ENCODE measurements at regions not wholly inside any gene's neighbourhood (a gene's known extent, or its start where the extent isn't known, plus 50 kb on each side); places are given as distances from the start of the nearest gene placed in this dataset.
A peak's percentile ranks its signal among the peaks of the same experiment; 100 is the strongest.

DNA sequence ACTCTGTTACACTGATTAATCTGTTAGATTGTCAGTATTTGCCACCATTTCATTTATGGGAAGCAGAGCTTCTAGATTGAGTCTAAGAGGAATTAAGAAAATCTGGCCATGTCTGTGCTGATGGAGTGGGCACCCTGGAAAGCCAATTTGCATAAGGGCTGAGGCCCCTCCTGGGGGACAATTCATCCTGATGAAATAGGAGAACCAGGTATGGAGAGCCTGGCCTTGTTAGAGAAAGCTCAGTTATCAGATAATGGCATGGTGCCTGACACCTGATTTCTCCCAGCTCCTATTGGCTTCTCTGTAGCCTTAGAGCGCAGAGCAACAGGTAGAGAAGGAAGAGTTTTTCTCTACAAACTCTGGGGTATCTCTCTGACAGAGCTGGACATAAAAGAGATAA, 114.2 kb downstream of the EBLN2 start:
- no peaks in the 10 kb centered on the region for H3K79me1 ChIP-seq (ENCODE audit: insufficient read depth, low read depth, low read length, poor library complexity, severe bottlenecking)
- H3K4me1 ChIP-seq (ENCODE audit: insufficient read depth, low read length): no peaks in the 10 kb centered on the region; the same call in 1 of the 2 replicates
- no peak for DNase-seq
- no peaks in the 10 kb centered on the region for H3K9me3 ChIP-seq (ENCODE audit: control insufficient read depth, low read depth, low read length)
- no peak overlapping the region for H2BK20ac ChIP-seq (ENCODE audit: low read depth, low read length, poor library complexity, severe bottlenecking)
- H2BK12ac ChIP-seq (ENCODE audit: insufficient read length, low read depth, low read length): no peak overlapping the region
- no peaks in the 10 kb centered on the region for H3K36me3 Mint-ChIP-seq (ENCODE audit: insufficient read depth in 1 of 3, low read depth in 3 of 3)
- no peaks in the 10 kb centered on the region for H4K20me1 ChIP-seq (ENCODE audit: control insufficient read depth, insufficient read depth, insufficient read length)
- no peak overlapping the region for H4K5ac ChIP-seq (ENCODE audit: insufficient read length, low read depth, low read length)
- H2BK5ac ChIP-seq (ENCODE audit: insufficient read length, low read length): no peak overlapping the region
- H3K27me3 Mint-ChIP-seq (ENCODE audit: low read depth): no peaks in the 10 kb centered on the region
- H4K8ac ChIP-seq (replicated peaks; ENCODE audit: insufficient read length, low read depth, low read length): no peak overlapping the region
- no peak overlapping the region for H2BK15ac ChIP-seq (ENCODE audit: low read depth, low read length)
- no peak overlapping the region for H2BK120ac ChIP-seq (ENCODE audit: low read depth, low read length, poor library complexity, severe bottlenecking)
- H3K18ac ChIP-seq (ENCODE audit: insufficient read length, low read depth, low read length): no peak overlapping the region
- WGBS (ENCODE audit: extremely low coverage, insufficient read length, low lambda C conversion rate): no CpG with 5 or more reads among the region's 1 CpG
- no peak overlapping the region for H3K56ac ChIP-seq (ENCODE audit: insufficient read length, low read depth, low read length)
- H3K4me2 ChIP-seq (ENCODE audit: insufficient read depth, insufficient read length, low read length): no peak overlapping the region
- H3K27me3 ChIP-seq (ENCODE audit: insufficient read depth, low read length): no peaks in the 10 kb centered on the region
- peaks cover 12 to 13% of the 10 kb centered on the region in 2 experiments for H3K4me1 Mint-ChIP-seq
- no peak overlapping the region for H3T11ph ChIP-seq (ENCODE audit: low read length)
- no peak overlapping the region for H3K14ac ChIP-seq (ENCODE audit: insufficient read depth, low read length)
- no peak overlapping the region for H4K91ac ChIP-seq (ENCODE audit: insufficient read length, low read depth, low read length)
- H3K23me2 ChIP-seq (ENCODE audit: insufficient read length, low read depth, low read length, poor library complexity, severe bottlenecking): no peaks in the 10 kb centered on the region
- H3K27ac ChIP-seq (ENCODE audit: insufficient read length, low read depth, low read length): no peak overlapping the region
- no peak overlapping the region for H3K4ac ChIP-seq (ENCODE audit: low read depth, low read length)
- H3K79me2 ChIP-seq (ENCODE audit: insufficient read depth, low read length): no peaks in the 10 kb centered on the region
- TF ChIP-seq, protein P1, sequence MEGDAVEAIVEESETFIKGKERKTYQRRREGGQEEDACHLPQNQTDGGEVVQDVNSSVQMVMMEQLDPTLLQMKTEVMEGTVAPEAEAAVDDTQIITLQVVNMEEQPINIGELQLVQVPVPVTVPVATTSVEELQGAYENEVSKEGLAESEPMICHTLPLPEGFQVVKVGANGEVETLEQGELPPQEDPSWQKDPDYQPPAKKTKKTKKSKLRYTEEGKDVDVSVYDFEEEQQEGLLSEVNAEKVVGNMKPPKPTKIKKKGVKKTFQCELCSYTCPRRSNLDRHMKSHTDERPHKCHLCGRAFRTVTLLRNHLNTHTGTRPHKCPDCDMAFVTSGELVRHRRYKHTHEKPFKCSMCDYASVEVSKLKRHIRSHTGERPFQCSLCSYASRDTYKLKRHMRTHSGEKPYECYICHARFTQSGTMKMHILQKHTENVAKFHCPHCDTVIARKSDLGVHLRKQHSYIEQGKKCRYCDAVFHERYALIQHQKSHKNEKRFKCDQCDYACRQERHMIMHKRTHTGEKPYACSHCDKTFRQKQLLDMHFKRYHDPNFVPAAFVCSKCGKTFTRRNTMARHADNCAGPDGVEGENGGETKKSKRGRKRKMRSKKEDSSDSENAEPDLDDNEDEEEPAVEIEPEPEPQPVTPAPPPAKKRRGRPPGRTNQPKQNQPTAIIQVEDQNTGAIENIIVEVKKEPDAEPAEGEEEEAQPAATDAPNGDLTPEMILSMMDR (conservative IDR thresholded peaks at IDR 0.05): no peak
- H3K9me3 Mint-ChIP-seq: no peaks in the 10 kb centered on the region
- no peak overlapping the region for H2AK5ac ChIP-seq (ENCODE audit: insufficient read length, low read length)
- H3K9ac ChIP-seq (ENCODE audit: extremely low read depth, insufficient read length, low read length): no peak overlapping the region
- no peak overlapping the region for H2AFZ ChIP-seq (ENCODE audit: low read length)
- H3K27ac Mint-ChIP-seq: peak overlapping the region in 1 of 3 experiments; percentile 36; a peak in 1 of 7 replicates
- no peak overlapping the region for H3K23ac ChIP-seq (ENCODE audit: insufficient read length, low read depth, low read length)
- no peak overlapping the region for H3K4me3 Mint-ChIP-seq
